ENCODE measurements at regions not wholly inside any gene's neighbourhood (a gene's known extent, or its start where the extent isn't known, plus 50 kb on each side); places are given as distances from the start of the nearest gene placed in this dataset.

DNA sequence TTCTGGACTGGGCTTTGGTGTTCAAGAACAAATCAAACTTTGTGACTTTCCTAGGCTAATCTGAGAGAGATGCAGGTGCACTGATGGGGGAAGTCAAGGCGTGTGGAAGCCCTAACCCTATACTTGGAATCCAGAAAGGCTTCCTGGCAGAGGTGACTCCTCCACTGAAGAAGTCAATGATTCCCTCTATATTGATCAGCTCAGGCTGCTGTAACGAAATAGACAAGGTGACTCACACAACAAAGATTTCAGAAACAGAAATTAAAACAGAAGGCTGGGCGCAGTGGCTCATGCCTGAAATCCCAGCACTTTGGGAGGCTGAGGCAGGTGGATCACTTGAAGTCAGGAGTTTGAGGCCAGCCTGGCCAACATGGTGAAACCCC is 69.6 kb upstream of the GGTA1 start:
- TF ChIP-seq, protein P1, sequence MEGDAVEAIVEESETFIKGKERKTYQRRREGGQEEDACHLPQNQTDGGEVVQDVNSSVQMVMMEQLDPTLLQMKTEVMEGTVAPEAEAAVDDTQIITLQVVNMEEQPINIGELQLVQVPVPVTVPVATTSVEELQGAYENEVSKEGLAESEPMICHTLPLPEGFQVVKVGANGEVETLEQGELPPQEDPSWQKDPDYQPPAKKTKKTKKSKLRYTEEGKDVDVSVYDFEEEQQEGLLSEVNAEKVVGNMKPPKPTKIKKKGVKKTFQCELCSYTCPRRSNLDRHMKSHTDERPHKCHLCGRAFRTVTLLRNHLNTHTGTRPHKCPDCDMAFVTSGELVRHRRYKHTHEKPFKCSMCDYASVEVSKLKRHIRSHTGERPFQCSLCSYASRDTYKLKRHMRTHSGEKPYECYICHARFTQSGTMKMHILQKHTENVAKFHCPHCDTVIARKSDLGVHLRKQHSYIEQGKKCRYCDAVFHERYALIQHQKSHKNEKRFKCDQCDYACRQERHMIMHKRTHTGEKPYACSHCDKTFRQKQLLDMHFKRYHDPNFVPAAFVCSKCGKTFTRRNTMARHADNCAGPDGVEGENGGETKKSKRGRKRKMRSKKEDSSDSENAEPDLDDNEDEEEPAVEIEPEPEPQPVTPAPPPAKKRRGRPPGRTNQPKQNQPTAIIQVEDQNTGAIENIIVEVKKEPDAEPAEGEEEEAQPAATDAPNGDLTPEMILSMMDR (IDR thresholded peaks at IDR 0.05) = no peak
- no peak for TF ChIP-seq POLR2A (IDR thresholded peaks at IDR 0.05)

All from right lobe of liver (tissue), 4 donors.